GM18861 (cell line): ENCODE measurements at regions not wholly inside any gene's neighbourhood (a gene's known extent, or its start where the extent isn't known, plus 50 kb on each side); places are given as distances from the start of the nearest gene placed in this dataset.
"Not testable (repeated sequence)": the region's sequence is repeated elsewhere in the genome, so short reads cannot be mapped to it uniquely, and the experiment has no call there.

Source experiments
- ATAC-seq: cut with Tn5 transposase; IDR thresholded peaks from one replicate; pipeline ENCODE4 v1.9.1; 2021; ENCODE audit not compliant: unreplicated experiment

DNA sequence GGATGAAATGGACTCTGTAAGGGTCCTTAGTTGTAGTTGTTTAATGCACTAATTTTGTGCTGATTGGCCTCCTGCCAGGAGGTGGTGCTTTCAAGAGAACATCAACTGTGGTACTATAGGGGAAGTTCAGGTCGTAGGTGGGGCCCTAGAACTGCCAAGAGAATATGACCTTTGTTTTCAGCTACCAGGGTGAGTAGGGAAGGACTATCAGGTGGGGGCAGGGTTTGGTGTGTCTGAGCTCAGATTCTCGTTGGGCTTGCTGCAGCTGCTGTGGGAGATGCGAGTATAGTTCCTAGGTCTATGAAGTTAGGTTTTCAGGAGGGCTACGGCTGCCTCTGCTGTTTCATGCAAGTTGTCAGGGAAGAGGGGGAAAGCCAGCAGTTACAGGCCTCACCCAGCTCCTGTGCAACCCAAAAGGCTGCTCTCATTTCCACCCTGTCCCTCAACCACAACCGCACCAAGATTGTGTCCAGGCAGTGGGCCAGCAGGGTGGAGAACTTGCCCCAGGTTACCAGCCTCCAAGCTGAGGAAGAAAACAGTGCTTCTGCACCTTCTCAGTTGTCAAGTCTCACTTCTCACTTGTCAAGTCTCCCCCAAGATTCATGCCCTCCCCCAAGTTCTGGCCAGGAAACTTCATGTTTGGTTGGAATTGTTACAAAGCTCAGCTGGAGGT lies 626.5 kb upstream of the MAP3K7 start:
- ATAC-seq: no peak

GRCh38 chr6:91198588-91199255 lies 611.9 kb upstream of the MAP3K7 start:
- no peak for ATAC-seq

- no peak for ATAC-seq
Observed at GRCh38 chr6:91196729-91197128, 609.9 kb upstream of the MAP3K7 start.

DNA sequence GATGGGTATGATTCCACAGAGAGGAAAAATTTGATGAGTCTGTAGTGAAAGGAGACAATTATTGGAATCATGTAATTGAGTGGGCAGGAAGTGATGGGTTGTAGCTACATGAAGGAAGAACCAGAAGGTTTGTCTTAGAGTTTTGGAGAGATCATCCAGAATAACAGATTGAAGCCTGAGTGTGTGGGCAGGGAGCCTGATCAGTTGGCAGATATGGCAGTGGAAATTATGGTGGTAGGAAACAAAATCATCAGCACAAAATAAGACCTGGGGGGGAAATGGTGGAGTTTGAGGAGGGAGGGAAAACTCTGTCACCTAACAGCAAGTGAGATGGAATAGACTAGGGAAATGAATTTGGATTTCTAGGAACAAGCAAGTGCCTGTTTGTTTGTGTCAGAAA lies 606.6 kb upstream of the MAP3K7 start:
- no peak for ATAC-seq

- not testable (repeated sequence) for ATAC-seq
Observed at GRCh38 chr6:91190041-91190440, 603.2 kb upstream of the MAP3K7 start.

- ATAC-seq: no peak
Observed at GRCh38 chr6:91185072-91185471, 598.2 kb upstream of the MAP3K7 start.

DNA sequence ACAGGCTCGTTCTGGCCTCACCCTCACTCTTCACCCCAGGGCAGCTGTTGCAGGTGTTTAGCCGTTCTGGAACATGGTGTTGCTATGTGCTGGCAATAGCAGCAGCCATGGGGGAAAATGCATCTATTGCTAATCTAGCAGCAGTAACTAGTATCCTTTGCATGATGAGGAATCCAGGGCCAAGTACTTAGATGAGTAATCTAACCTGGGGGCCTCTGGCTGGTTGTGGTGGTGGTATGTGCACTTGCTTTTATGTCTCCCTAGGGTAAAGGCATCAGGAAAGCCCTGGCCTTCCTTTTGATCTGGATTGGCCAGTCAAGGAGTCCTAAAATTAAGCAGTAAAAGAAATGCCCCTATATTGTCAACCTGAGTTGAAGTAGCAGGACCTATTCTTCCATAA lies 594.5 kb upstream of the MAP3K7 start:
- ATAC-seq: no peak

- no peak for ATAC-seq
Observed at GRCh38 chr6:91173651-91174050, 586.8 kb upstream of the MAP3K7 start.

DNA sequence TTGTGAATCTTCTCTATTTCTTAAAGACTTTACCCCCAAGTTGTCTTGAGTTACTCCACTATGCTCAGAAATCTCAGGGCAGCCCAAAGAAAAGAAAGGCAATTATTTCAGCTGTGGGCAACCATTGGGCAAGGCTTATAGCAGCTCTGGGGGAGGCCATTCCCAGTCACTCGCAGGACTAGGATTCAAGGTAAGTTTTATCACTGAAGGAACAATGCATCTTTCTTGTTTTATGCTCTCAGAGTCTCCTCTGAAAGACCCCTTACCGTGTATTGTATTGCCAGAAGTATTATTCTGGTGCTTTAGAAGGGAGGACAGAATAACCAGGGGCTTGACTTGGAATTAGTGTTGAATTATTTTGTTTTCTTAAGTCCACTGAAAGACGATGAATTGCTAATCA lies 586.3 kb upstream of the MAP3K7 start:
- no peak for ATAC-seq

DNA sequence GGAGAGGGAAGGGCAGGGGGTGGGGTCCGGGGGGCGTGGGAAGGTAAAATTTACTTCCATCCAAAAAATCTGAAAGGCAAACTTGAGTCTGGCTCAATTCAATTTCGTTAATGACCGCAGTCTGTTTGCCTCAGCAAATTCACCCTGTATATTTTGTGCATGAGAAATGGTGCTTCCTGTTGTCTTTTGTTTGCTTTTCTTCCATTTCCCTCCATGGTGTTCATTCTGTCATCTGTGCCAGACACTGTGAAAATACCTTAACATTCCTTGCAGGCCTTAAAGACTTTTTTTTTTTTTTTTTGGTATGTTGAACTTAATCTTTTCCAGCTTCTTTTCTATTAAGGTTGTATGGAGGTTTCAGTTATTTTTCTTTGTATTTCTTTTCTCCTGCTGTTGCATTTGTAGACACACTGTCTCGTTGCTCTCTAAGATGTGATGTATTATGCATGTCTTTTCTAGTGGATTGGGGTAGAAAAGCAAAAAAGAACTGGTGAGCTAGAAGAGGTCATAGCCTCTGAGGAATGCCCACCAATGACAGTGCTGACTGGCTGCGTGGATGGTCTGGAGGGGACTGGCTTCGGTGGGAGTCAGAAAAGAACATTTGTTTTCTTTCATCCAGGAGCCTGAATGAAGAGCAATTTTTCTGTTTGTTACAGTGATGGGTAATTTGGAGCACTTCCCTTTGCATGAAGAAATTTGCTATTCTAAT lies 585.0 kb upstream of the MAP3K7 start:
- no peak for ATAC-seq

DNA sequence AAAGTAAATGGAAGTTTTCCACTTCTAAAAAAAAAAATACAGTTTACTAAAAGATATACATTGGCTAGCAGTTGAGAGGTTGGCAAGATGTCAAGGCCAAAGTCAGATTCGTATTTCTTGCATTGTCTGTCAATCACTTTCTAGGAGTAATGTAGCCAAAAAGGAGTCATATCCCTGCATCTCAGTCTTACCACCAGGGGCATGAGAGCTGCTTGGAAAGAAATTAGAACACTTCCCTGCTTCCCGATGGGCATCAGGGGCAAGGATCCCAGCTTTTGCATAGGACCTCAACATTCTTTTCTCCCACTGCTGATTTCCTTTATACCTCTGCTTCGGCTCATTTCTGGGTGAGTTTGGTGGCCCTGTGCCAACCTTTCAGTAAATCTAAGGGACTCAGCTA lies 581.0 kb upstream of the MAP3K7 start:
- no peak for ATAC-seq

GRCh38 chr6:91166271-91167046 lies 579.6 kb upstream of the MAP3K7 start:
- ATAC-seq: no peak

GRCh38 chr6:91164105-91164504 lies 577.2 kb upstream of the MAP3K7 start:
- ATAC-seq: no peak

DNA sequence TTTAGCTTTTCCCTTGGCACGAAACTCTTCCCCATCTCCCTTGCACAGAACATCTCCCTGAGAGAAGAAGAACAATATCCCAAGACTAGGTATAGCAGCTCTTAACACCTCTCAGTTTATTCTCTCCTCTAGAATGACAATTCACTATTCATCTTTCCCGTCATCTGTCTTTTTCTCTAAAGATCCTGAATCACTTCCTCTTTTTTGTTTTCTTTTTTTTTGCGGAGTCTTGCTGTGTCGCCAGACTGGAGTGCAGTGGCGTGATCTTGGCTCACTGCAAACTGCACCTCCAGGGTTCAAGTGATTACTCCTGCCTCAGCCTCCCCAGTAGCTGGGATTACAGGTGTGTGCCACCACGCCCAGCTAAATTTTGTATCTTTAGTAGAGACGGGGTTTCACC lies 574.4 kb upstream of the MAP3K7 start:
- ATAC-seq: no peak

GRCh38 chr6:91155129-91155785 lies 568.4 kb upstream of the MAP3K7 start:
- ATAC-seq: no peak

DNA sequence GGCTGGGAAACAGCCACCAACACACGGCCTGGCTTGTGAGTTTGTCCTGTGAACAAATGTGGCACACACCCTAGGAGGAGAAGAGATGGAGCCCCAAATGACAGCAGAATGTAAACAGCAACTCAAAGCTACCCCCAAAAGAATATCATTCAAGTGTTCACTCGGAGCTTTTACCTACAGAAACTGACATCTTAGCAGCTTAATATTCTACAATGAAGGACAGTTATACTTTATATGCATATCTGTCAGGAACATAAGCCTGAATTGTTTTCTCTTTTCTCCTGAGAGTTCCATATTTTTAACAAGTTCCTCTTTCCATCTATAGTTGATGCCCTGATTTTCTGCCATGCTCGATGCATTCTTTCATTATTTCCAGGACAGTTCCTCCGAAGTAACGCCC lies 566.0 kb upstream of the MAP3K7 start:
- no peak for ATAC-seq

GRCh38 chr6:91149956-91150705 lies 563.3 kb upstream of the MAP3K7 start:
- no peak for ATAC-seq

DNA sequence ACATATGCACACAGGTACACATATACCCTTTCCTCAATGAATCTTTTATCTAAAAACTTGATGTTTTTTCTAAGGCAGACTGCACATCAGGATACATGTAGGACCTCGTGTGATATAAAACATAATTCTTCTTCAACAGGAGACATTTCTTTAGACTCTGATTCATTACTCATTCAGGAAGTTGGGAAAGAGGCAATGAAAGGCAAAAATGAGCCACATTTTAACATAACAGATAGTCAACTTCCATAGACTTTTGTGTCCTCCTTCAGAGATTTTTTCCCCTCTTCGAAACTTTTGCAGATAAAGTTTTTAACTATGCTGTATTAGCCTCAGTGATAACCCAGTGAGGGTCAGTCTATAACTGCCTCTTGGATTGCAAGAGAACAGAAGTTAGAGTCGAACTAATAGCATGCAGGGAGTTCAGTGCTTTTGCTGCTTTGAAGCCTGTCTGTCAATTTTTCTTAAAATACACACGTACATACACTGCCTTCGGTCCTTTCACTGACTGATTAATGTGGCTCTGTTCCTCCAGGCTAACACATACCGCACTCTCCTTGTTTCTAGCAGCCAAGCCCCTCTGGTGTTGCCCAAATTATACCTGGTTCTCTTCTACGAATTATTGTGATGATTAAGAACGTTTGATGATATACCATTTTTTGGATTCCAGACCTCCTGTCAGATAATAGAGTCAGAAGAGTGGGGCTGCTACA lies 562.5 kb upstream of the MAP3K7 start:
- no peak for ATAC-seq

DNA sequence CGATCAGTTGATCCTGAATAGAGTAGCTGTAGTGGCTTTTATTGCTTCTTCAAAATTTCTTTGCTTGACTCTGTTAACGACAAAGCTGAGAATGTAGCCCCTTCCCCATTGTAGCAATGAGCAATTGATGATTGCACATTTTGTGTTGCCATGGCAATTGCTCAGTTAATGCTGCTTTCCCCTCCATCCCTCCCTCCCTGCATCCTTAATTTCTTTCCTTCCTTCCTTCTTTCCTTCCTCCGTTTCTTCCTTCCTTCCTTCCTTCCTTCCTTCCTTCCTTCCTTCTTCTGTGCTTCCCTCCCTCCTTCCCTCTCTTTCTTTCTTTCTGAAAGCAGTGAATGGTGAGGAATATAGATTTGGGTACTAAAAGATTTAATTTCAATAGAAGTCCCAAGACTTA lies 557.3 kb upstream of the MAP3K7 start:
- ATAC-seq: no peak

GRCh38 chr6:91142154-91142553 lies 555.3 kb upstream of the MAP3K7 start:
- no peak for ATAC-seq
